SH-SY5Y (cell line): ENCODE measurements at regions not wholly inside any gene's neighbourhood (a gene's known extent, or its start where the extent isn't known, plus 50 kb on each side); places are given as distances from the start of the nearest gene placed in this dataset.

Experiments used
- GATA2 ChIP-seq: IDR thresholded peaks from 2 replicates; pipeline ENCODE4 v1.6.1; 2011; ENCODE audit warnings: mild to moderate bottlenecking, low read depth, low read length
- GATA3 ChIP-seq: IDR thresholded peaks from 2 replicates; pipeline ENCODE4 v1.6.1; 2011; ENCODE audit warnings: low read depth, mild to moderate bottlenecking, low read length, moderate library complexity

DNA sequence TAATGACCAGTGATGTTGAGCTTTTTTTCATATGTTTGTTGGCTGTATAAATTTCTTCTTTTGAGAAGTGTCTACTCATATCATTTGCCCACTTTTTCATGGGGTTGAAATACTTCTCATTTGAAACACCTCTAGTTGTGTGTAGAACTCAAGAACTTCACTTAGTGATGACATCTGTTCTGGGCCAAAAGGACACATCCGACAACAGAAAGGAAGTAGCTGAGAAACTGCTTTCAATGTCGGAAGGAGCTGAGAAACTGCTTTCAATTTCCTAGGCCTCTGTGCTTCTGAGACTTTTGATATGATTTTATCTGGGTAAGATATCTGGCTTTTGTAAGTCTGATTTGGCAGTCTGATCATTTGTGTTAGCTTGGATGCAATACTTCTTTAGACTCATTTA, 635.3 kb downstream of the TMTC2 start:
- TF ChIP-seq GATA3, result no peak
- no peak for TF ChIP-seq GATA2

- TF ChIP-seq GATA2, result no peak
- no peak for TF ChIP-seq GATA3
Measured at GRCh38 chr12:83320350-83320749, 633.6 kb downstream of the TMTC2 start.

- TF ChIP-seq GATA2 (no peak), GATA3 (no peak)
Measured at GRCh38 chr12:83318386-83319098, 631.8 kb downstream of the TMTC2 start.

- TF ChIP-seq GATA2 (no peak), GATA3 (no peak)
Measured at GRCh38 chr12:83317595-83317994, 630.9 kb downstream of the TMTC2 start.

DNA sequence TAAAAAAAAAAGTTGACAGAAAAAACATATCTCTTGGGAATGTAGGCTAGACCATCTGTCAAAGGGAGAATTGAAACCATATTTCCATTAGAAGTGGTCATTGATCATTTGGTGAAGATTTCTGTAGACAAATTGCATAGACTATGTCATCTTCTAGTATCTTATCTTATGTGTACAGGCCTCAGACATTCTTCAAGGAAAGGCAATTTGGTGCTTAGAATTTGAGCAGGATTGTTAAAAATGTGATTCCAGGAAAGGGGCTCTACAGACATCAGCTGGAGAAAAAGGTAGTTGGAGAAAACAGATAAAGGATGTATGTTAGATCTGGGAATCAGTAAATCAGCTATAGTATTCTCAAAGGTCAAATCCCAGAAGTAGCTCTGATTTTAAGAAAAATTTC, 627.1 kb downstream of the TMTC2 start:
- TF ChIP-seq GATA3 (no peak), GATA2 (no peak)

- TF ChIP-seq GATA2, result no peak
Measured at GRCh38 chr12:83313322-83313721, 626.6 kb downstream of the TMTC2 start.

DNA sequence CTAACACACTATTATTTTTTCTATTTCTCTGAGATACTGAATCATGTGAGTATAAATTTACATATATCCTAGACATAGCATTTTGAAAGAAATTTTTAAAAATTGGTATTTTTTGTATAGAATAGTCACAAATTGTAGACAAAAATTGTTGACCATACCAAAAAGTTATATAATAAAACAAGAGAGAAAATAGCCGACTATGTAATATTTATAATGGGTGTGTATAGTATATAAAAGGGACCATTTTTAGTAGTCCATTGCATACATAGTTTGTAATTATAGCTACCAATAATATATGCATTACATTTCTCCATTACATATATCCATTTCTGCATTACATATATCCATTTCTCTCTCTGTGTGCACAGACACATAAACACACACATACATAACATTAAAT, 590.2 kb downstream of the TMTC2 start:
- TF ChIP-seq GATA3 (no peak), GATA2 (no peak)

DNA sequence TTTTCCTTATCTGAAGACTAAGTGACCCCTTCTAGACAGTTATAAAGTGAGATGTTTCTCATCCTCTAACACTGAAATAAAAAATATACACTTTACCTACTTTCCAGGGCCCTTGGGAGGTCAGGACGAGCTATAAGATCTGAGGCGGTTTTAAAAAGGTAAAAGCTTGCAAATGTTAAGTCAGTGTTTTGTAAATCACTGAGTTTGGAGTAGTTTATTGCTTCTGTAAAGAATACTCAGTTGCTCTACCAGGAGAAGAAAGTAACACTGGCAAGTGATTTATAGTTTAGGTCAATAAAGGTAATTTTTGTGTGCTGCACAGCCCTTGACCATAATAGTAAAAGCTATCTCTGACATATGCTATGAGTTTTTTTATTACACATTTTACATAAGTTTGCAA, 584.5 kb downstream of the TMTC2 start:
- TF ChIP-seq GATA2 (no peak), GATA3 (no peak)

DNA sequence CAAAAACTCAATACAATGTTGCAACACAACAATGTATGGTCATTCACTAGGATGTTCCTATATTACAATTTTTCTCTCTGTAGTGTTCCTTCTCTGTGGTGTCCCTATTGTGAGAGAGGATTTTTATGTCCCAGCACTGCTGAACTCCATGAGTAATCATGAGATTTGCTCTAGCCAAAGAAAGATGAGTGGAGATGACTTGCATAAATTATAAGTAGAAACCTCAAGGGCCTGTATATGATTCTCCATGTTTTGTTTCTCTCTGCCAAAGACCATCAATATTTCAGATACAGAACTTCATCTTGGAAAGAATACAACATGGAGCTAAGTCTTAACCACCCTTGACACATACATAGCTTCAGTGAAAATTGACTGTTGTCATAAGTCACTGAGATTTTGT, 579.1 kb downstream of the TMTC2 start:
- no peak for TF ChIP-seq GATA3
- no peak for TF ChIP-seq GATA2

- no peak for TF ChIP-seq GATA3
- TF ChIP-seq GATA2, result no peak
Measured at GRCh38 chr12:83261998-83262397, 575.3 kb downstream of the TMTC2 start.

GRCh38 chr12:83257726-83258125, 571.0 kb downstream of the TMTC2 start:
- TF ChIP-seq GATA2, result no peak
- no peak for TF ChIP-seq GATA3

- TF ChIP-seq GATA3 (no peak), GATA2 (no peak)
Measured at GRCh38 chr12:83256562-83256961, 569.9 kb downstream of the TMTC2 start.

DNA sequence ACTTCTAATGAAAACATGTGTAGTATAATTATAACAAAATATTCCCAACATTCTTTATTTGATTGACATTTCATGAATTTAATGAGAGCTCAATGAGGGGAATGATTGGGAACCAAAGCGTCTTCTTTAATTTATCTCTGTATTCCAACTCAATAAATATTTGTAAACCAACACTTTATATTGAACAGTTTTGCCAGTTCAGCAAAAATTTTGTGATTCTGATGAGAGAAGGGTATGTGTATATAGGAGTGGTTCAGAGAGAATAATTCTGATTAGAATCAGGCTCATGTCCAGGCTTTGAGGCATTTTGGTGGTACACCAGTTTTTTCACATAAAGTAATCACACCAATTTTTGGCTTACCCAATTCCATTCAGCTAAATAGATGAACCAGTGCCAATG, 564.2 kb downstream of the TMTC2 start:
- TF ChIP-seq GATA2 (no peak), GATA3 (no peak)

DNA sequence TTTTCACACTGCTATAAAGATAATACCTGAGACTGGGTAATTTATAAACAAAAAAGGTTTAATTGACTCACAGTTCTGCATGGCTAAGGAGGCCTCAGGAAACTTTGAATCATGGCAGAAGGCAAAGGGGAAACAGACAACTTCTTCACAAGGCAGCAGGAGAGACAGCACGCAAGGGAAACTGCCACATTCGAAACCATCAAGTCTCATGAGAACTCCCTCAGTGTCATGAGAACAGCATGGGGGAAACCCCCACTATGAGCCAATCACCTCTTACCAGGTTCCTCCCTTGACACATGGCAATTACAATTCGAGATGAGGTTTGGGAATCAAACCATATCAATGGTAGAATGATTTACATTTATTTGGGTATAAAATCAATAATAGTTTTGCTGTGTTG, 558.5 kb downstream of the TMTC2 start:
- TF ChIP-seq GATA3 (no peak), GATA2 (no peak)

DNA sequence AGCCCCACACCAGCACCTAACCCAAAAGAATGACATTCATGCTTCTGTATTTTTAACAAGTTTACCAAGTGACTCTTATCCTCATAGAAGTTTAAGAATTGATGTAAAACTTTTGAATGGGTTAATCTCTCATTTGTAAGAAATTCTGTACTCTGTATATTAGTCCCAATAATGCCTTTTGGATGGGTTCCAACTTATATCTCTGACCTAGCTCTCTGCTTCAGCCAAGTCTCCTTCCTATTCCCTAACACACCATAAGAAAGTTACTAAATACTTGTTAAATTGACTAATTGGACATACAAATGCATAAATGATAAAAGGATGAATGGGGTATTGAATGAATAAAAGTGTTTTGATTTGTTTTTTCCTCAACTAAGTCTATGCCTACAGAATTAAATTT, 557.3 kb downstream of the TMTC2 start:
- no peak for TF ChIP-seq GATA3

DNA sequence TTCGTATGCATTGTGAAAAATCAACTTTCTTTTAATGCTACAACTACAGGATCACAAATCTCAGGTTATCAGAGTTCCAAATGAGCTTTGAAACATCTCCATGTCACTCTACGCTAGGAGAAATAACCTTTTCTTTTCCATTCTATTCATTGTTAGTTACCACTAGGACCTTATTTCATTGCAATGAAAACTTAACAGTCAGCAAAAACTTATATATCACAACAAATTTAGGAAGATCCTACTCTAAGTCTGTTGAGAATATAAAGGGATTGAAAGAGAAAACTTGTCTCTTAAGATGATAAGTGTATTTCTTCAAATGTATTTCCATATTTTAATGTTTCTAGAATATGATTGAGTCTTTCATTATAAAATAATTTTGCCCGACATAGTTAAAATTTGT, 539.1 kb downstream of the TMTC2 start:
- TF ChIP-seq GATA2 (no peak), GATA3 (no peak)

DNA sequence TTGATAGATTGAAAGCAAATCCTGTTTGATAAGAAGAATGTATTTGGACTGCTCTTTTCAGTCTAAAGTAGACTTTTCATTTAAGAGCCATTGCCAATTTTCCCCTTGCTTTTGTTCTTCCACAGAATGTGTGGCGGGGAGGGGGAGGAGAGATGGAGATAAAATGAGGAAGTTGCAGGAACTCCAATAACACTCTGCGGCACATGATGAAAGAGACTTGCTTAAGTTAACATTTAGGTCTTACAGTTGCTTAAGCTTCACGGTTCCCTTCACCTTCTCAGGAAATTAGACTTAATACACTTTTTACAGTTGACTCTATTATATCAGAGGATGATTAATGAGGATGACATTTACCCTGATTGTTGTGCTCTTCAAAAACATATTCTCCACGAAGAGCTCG, 537.3 kb downstream of the TMTC2 start:
- TF ChIP-seq GATA3, result no peak
